AG04450 (cell line): ENCODE measurements at regions not wholly inside any gene's neighbourhood (a gene's known extent, or its start where the extent isn't known, plus 50 kb on each side); places are given as distances from the start of the nearest gene placed in this dataset.
"Not testable (repeated sequence)": the region's sequence is repeated elsewhere in the genome, so short reads cannot be mapped to it uniquely, and the experiment has no call there.

Experiments
- CTCF ChIA-PET: fragments of 300-600, 350-600 bp; formaldehyde crosslinking; extraction: SDS; loops from one replicate; lab custom pipeline; 2022; ENCODE audit warnings: antibody characterized with exemption, inconsistent platforms; lab: Charles Lee
- POLR2A ChIA-PET: fragments of 350-600 bp; formaldehyde crosslinking; extraction: SDS; loops from one replicate; lab custom pipeline; 2021; ENCODE audit warnings: antibody characterized with exemption, inconsistent platforms; lab: Yijun Ruan, JAX
- DNase-seq: peaks from one replicate; pipeline ENCODE4 v3.0.0-alpha.2; 2011; ENCODE audit warnings: low read depth, low spot score
- H3K27ac ChIP-seq: one replicate; pipeline ENCODE4 v1.5.1; 2012; ENCODE audit warnings: low read depth, low read length, control low read depth
- H3K27me3 ChIP-seq: one replicate; pipeline ENCODE4 v1.6.0; 2012; ENCODE audit warnings: low read length; ENCODE audit not compliant: control insufficient read depth, insufficient read depth
- H3K4me3 ChIP-seq: 2 replicates; pipeline ENCODE4 v1.5.1; 2011; ENCODE audit warnings: mild to moderate bottlenecking, low read depth, low read length, control low read depth
- H3K9me3 ChIP-seq: 2 replicates; pipeline ENCODE4 v1.5.1; 2012; ENCODE audit warnings: low read length; ENCODE audit not compliant: control insufficient read depth, insufficient read depth
- TF ChIP-seq, protein P1 (sequence below): IDR thresholded peaks from 2 replicates; pipeline ENCODE4 v1.5.1; 2011; ENCODE audit warnings: low read depth, low read length, control low read depth, inconsistent platforms

DNA sequence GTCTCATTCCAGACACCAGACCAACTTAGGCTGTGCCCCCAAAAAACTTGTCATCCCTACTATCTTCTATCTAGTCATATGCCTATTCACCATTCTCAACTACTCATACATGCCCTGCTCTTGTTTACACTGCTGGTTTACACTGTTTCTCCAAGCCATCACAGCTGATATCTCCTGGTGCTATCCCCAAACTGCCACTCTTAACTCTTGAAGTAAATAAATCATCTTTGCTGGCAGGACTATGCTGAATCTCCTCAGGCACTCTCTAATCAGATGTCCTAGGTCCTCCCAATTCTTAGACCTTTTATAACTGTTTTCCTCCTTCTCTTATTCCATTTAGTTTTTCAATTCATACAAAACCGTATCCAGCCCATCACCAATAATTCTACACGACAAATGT is 81.9 kb downstream of the EBNA1BP2 start:
- H3K27me3 ChIP-seq, H3K4me3 ChIP-seq, DNase-seq, H3K27ac ChIP-seq, H3K9me3 ChIP-seq, CTCF ChIA-PET, POLR2A ChIA-PET: not testable (repeated sequence)

DNA sequence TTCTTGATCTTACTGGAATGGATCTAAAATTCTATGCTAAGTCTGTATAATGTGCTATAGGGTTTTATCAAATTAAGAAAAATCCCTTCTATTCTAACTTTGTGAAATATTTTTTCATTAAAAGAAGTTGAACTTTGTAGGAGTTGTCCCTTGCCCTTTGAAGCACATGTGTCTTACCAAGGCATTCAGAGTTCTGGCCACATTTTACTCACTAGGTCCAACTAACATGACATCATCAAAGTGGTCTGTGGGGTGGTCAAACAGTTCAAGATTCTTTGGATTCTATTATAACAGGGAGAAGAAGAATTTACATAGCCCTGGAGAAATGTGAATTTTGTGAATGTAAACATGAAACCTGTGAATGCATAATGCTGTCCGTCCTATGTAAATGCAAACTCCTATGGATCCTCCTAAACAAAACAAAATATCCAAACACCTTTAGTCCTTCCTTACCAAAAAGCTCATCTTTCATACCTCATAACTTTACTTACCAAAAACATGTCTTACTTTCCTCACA is 88.7 kb downstream of the EBNA1BP2 start:
- Histone ChIP-seq H3K9me3 (no peaks in the 10 kb centered on the region), H3K4me3 (no peak overlapping the region), H3K27ac (no peak overlapping the region), H3K27me3 (no peaks in the 10 kb centered on the region)
- no peak for DNase-seq
- ChIA-PET POLR2A (no interaction called here), CTCF (interaction anchor here (1.3 to 3.1 kb wide), 3 partner anchors 10 to 305 kb away, joined by 6 to 39 read pairs (median 17); no protein-coding TSS in a partner anchor)
- TF ChIP-seq, protein P1, sequence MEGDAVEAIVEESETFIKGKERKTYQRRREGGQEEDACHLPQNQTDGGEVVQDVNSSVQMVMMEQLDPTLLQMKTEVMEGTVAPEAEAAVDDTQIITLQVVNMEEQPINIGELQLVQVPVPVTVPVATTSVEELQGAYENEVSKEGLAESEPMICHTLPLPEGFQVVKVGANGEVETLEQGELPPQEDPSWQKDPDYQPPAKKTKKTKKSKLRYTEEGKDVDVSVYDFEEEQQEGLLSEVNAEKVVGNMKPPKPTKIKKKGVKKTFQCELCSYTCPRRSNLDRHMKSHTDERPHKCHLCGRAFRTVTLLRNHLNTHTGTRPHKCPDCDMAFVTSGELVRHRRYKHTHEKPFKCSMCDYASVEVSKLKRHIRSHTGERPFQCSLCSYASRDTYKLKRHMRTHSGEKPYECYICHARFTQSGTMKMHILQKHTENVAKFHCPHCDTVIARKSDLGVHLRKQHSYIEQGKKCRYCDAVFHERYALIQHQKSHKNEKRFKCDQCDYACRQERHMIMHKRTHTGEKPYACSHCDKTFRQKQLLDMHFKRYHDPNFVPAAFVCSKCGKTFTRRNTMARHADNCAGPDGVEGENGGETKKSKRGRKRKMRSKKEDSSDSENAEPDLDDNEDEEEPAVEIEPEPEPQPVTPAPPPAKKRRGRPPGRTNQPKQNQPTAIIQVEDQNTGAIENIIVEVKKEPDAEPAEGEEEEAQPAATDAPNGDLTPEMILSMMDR = no peak

DNA sequence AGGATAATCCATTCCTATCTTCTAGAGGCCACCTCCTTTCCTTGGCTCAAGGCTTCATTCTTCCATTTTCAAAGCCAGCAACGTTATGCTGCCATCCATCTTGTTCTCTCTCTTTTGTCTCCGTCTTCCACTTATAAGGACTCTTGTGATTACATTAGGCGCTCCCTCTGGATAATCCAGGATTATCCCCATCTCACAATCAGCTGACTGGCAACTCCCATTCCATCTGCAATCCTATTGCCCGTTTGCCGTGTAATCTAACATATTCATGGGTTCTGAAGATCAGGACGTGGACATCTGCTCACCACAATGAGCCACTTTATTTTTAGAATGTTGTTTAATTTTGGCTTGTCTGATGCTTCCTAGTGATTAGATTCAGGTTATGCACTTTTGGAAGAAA is 89.3 kb downstream of the EBNA1BP2 start:
- H3K27me3 ChIP-seq = no peaks in the 10 kb centered on the region
- TF ChIP-seq, protein P1 = no peak
- H3K4me3 ChIP-seq = no peak overlapping the region
- H3K9me3 ChIP-seq = no peaks in the 10 kb centered on the region
- no peak overlapping the region for H3K27ac ChIP-seq
- POLR2A ChIA-PET = no interaction called here
- DNase-seq = no peak
- CTCF ChIA-PET = interaction anchor here (3.1 kb wide), 1 partner anchor 9 kb away, joined by 39 read pairs; no protein-coding TSS in a partner anchor

DNA sequence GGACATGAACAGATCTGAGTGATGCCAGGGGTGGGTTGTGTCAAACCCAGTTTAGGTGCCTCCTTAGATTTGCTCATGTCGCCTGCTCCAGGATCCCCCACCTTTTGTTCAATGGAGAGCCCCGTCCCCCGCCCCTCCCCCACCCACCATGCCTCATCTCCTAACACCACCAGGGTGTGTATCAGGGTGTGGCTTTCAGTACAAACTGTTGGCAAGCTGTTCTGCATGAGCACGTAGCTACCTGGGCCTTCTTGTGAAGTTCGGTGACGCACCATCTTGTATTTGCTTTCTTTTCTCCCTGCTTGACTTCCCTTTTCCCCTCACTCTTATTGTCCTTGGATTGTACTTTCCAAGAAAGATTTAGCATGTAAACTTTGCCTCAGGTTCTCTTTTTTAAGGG is 94.8 kb downstream of the EBNA1BP2 start:
- Histone ChIP-seq H3K27ac (no peak overlapping the region), H3K4me3 (no peak overlapping the region), H3K27me3 (no peaks in the 10 kb centered on the region), H3K9me3 (no peaks in the 10 kb centered on the region)
- DNase-seq = no peak
- ChIA-PET POLR2A (no interaction called here), CTCF (interaction anchor here (0.6 to 10.5 kb wide), 3 partner anchors 159 to 338 kb away, joined by 3 to 709 read pairs (median 3); no protein-coding TSS in a partner anchor)
- TF ChIP-seq, protein P1 = no peak

DNA sequence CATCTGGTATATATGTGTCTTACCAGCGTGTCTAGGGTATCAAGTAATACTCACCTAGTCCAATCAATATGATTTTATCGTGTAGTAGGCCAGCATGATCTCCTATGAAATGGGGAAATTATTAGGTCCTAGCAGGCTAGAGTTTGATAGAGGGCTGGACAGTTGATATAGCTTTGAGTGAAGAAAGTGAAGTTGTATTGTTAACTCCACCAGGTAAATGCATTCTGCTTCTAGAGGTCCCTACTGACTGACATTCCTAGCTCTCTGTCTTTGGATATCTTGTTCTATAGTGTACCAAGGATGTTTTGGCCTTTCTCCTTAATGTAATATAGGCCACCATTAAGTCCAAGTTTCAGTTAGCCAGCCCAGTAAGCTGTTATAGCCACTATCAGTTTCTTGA is 97.4 kb downstream of the EBNA1BP2 start:
- TF ChIP-seq, protein P1 = no peak
- Histone ChIP-seq H3K27ac (no peak overlapping the region), H3K4me3 (no peak overlapping the region), H3K27me3 (no peaks in the 10 kb centered on the region), H3K9me3 (no peaks in the 10 kb centered on the region)
- no peak for DNase-seq
- CTCF ChIA-PET = interaction anchor here (1.1 to 10.5 kb wide), 9 partner anchors 10 to 500 kb away, joined by 3 to 709 read pairs (median 13); no protein-coding TSS in a partner anchor
- POLR2A ChIA-PET = no interaction called here
